ENCODE measurements at regions not wholly inside any gene's neighbourhood (a gene's known extent, or its start where the extent isn't known, plus 50 kb on each side); places are given as distances from the start of the nearest gene placed in this dataset.

DNA sequence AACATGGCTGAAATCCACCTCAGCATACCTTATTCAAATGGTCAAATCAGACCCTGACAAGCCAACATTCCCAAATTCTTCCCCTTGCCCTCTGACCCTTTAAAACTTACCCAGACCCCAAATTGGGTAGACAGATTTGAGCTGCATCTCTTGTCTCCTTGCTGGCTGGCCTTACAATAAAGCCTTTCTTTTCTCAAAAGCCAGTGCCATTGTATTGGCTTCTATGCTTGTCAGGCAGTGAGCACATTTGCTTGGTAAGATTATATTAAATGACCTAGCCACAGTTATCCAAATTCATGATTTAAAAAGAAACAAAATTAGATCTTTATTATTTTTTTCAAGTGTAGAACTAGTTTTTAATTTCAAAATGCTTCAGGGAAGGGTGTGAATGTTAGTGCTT lies 67.8 kb upstream of the FAM83B start:
- Mint-ChIP-seq H3K27me3 (no peaks in the 10 kb centered on the region), H3K27ac (no peak overlapping the region), H3K4me1 (ENCODE audit: low read depth in 2 of 2) (no peaks in the 10 kb centered on the region), H3K36me3 (no peaks in the 10 kb centered on the region), H3K9me3 (no peaks in the 10 kb centered on the region), H3K4me3 (no peak overlapping the region)
- no peak for ATAC-seq
- DNase-seq (ENCODE audit: low spot score) = no peak

DNA sequence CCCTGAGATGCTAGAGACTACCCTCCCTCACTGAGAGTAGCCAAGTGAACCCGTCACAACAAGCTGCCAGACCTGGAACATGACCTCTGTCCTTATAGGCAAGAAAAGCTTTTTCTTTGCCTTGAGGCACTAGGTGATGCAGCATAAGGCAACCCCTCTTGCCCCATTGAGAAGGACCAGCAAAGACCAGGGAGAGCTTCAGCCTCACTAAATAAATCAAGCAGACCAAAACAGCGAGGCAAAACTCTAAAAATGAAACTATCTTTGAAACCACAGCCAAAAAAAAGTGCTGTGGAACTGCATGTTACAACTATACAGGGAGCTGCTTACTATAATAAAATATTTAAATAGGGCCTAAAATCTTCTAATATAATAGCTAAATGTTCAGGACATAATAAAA lies 62.6 kb upstream of the FAM83B start:
- H3K4me3 Mint-ChIP-seq = no peak overlapping the region
- H3K4me1 Mint-ChIP-seq (ENCODE audit: low read depth in 2 of 2) = no peaks in the 10 kb centered on the region
- H3K9me3 Mint-ChIP-seq = no peaks in the 10 kb centered on the region
- no peaks in the 10 kb centered on the region for H3K27me3 Mint-ChIP-seq
- no peaks in the 10 kb centered on the region for H3K36me3 Mint-ChIP-seq
- no peak for ATAC-seq
- no peak for DNase-seq (ENCODE audit: low spot score)
- no peak overlapping the region for H3K27ac Mint-ChIP-seq

DNA sequence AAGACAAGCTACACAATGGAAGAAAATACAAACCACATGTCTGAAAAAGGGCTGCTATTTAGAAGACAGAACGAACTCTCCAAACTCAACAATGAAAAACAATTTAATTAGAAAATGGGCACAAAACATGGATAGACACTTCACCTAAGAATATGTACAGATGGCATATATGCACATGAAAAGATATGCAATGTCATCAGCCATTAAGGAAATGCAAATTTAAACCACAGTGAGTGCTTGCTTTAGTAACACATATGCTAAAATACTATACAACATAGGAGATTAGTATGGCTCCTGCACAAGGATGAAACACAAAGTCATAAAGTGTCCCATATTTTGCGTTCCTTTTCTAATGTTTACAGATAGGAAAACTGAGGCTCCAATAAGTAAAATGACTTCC lies 60.4 kb upstream of the FAM83B start:
- no peak overlapping the region for H3K27ac Mint-ChIP-seq
- no peaks in the 10 kb centered on the region for H3K4me1 Mint-ChIP-seq (ENCODE audit: low read depth in 2 of 2)
- H3K9me3 Mint-ChIP-seq = no peaks in the 10 kb centered on the region
- H3K27me3 Mint-ChIP-seq = no peaks in the 10 kb centered on the region
- no peak overlapping the region for H3K4me3 Mint-ChIP-seq
- ATAC-seq (no peak), DNase-seq (ENCODE audit: low spot score) (no peak)
- H3K36me3 Mint-ChIP-seq = no peaks in the 10 kb centered on the region

DNA sequence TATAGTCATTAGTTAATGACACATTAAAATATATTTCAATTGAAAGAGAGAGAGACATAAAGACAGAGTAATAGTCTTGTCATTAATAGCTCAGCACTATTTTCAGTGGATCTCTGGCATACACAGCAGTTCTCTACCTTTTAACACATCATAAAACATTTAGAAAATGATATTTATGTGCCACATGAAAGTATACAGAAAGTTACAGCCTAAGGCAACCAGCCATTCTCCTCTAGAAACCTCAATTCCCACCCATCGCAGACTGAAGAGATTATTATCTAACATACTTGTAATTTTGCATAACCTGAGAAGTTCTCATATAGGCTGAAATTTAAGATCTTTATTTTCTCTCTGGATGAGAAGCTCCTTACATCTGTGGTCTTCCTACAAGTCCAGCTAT lies 58.7 kb upstream of the FAM83B start:
- H3K27ac Mint-ChIP-seq = no peak overlapping the region
- H3K9me3 Mint-ChIP-seq = no peaks in the 10 kb centered on the region
- no peak overlapping the region for H3K4me3 Mint-ChIP-seq
- no peaks in the 10 kb centered on the region for H3K36me3 Mint-ChIP-seq
- no peak for ATAC-seq
- DNase-seq (ENCODE audit: low spot score) = no peak
- no peaks in the 10 kb centered on the region for H3K4me1 Mint-ChIP-seq (ENCODE audit: low read depth in 2 of 2)
- no peaks in the 10 kb centered on the region for H3K27me3 Mint-ChIP-seq

All from natural killer cell treated with Interleukin-12 subunit alpha and Interleukin-12 subunit beta and Interleukin-15 and Interleukin-18, amount 100 ng/mL, for 72 hours (primary cell).